B cell (primary cell): ENCODE measurements at regions not wholly inside any gene's neighbourhood (a gene's known extent, or its start where the extent isn't known, plus 50 kb on each side); places are given as distances from the start of the nearest gene placed in this dataset.

Experiments used
- ATAC-seq: fragments of 200-7000 bp; cut with Tn5 transposase; one replicate; pipeline ENCODE4 v1.10.0; 2021; ENCODE audit warnings: low read depth, mild to moderate bottlenecking, moderate number of reproducible peaks, moderate library complexity
- CTCF ChIA-PET: fragments of 350-600 bp; sonication (Branson Sonifier 250); formaldehyde crosslinking; loops from one replicate; lab custom pipeline; 2021; ENCODE audit warnings: antibody characterized with exemption, inconsistent platforms; lab: Charles Lee
- POLR2A ChIA-PET: fragments of 350-600 bp; sonication (Branson Sonifier 250); formaldehyde crosslinking; loops from one replicate; lab custom pipeline; 2021; ENCODE audit warnings: antibody characterized with exemption; lab: Charles Lee
- DNase-seq: peaks from one replicate; pipeline ENCODE4 v3.0.0; 2013
- H2AFZ ChIP-seq: 2 replicates; pipeline ENCODE4 v1.6.1; 2012; ENCODE audit warnings: mild to moderate bottlenecking, low read depth, low read length; ENCODE audit not compliant: insufficient read depth, poor library complexity, severe bottlenecking
- H3K27ac ChIP-seq, 2 donors: 1 replicate in 1 of 2; 2 replicates in 1 of 2; pipeline ENCODE4 v1.5.1; 2012 to 2013; ENCODE audit warnings: low read length in 2 of 2, mild to moderate bottlenecking in 2 of 2, moderate library complexity in 1 of 2
- H3K27me3 ChIP-seq, 4 experiments: fragments of 200-600 bp in 1 of 4; sonication (generic) in 1 of 4; replicated peaks in 1 of 4; 1 replicate in 2 of 4; 2 replicates in 2 of 4; pipeline versions ENCODE4 v1.6.1 to v1.7.0; 2013 to 2016; ENCODE audit warnings: low read length in 3 of 4, mild to moderate bottlenecking in 2 of 4, mixed read lengths in 1 of 4, moderate library complexity in 1 of 4; ENCODE audit not compliant: insufficient read depth in 4 of 4, control insufficient read depth in 3 of 4; ENCODE audit errors: control extremely low read depth in 1 of 4
- H3K36me3 ChIP-seq, 2 experiments: replicated peaks in 1 of 2; 1 replicate in 1 of 2; 2 replicates in 1 of 2; pipeline versions ENCODE4 v1.6.1 to v1.7.1; 2013; ENCODE audit warnings: low read length in 1 of 2; ENCODE audit not compliant: insufficient read depth in 2 of 2, control insufficient read depth in 1 of 2; ENCODE audit errors: control extremely low read depth in 1 of 2, extremely low read depth in 1 of 2
- H3K4me1 ChIP-seq, 2 donors: fragments of 200-600 bp in 1 of 2; sonication (generic) in 1 of 2; 1 replicate in 1 of 2; 2 replicates in 1 of 2; pipeline versions ENCODE4 v1.5.1 to v1.6.1; 2013 to 2017; ENCODE audit warnings: low read length in 2 of 2; ENCODE audit not compliant: control insufficient read depth in 2 of 2, insufficient read depth in 2 of 2
- H3K4me2 ChIP-seq: replicated peaks from 2 replicates; pipeline ENCODE3; 2012; ENCODE audit warnings: mild to moderate bottlenecking, low read depth, low read length; ENCODE audit not compliant: poor library complexity, severe bottlenecking
- H3K4me3 ChIP-seq, 5 experiments: fragments of 200-600 bp in 1 of 5; sonication (generic) in 1 of 5; 1 replicate in 3 of 5; 2 replicates in 2 of 5; pipeline versions ENCODE4 v1.5.1 to v1.7.0; 2011 to 2016; ENCODE audit warnings: low read length in 4 of 5, mild to moderate bottlenecking in 4 of 5, low read depth in 2 of 5, control low read depth in 1 of 5, moderate library complexity in 1 of 5; ENCODE audit not compliant: insufficient read depth in 1 of 5; ENCODE audit errors: control extremely low read depth in 1 of 5, extremely low read depth in 1 of 5
- H3K79me2 ChIP-seq: fragments of 200-600 bp; sonication (generic); one replicate; pipeline ENCODE4 v1.6.0; 2016; ENCODE audit warnings: low read length; ENCODE audit not compliant: control insufficient read depth, insufficient read depth
- H3K9ac ChIP-seq: fragments of 200-600 bp; sonication (generic); 2 replicates; pipeline ENCODE4 v1.6.1; 2017; ENCODE audit warnings: mild to moderate bottlenecking, low read length, moderate library complexity
- H3K9me3 ChIP-seq, 3 donors: one replicate each; pipeline versions ENCODE4 v1.6.1 to v1.7.1; 2013; ENCODE audit warnings: low read length in 2 of 3; ENCODE audit not compliant: control insufficient read depth in 2 of 3, insufficient read depth in 1 of 3; ENCODE audit errors: control extremely low read depth in 1 of 3
- H4K20me1 ChIP-seq: 2 replicates; pipeline ENCODE4 v1.6.0; 2012; ENCODE audit warnings: mild to moderate bottlenecking, low read length; ENCODE audit not compliant: insufficient read depth, control insufficient read depth, poor library complexity, severe bottlenecking
- H3K27ac Mint-ChIP-seq: one replicate; pipeline ENCODE4 v1.8.0; 2021; ENCODE audit warnings: mixed read lengths
- H3K27me3 Mint-ChIP-seq: one replicate; pipeline ENCODE4 v1.8.0; 2021; ENCODE audit warnings: mixed read lengths
- H3K4me1 Mint-ChIP-seq: one replicate; pipeline ENCODE4 v1.8.0; 2021; ENCODE audit warnings: mixed read lengths
- H3K4me3 Mint-ChIP-seq: one replicate; pipeline ENCODE4 v1.8.0; 2021; ENCODE audit warnings: mixed read lengths
- H3K9me3 Mint-ChIP-seq: one replicate; pipeline ENCODE4 v1.8.0; 2022; ENCODE audit warnings: mixed read lengths; ENCODE audit not compliant: insufficient read depth
- CTCF ChIP-seq: fragments of 200-600 bp; IDR thresholded peaks from one replicate; pipeline ENCODE4 v1.8.0; 2022; ENCODE audit warnings: antibody characterized with exemption, mild to moderate bottlenecking
- EZH2 ChIP-seq: IDR thresholded peaks from 2 replicates; pipeline ENCODE4 v1.6.1; 2012; ENCODE audit warnings: borderline replicate concordance, low read depth, mild to moderate bottlenecking, moderate library complexity, low read length; ENCODE audit not compliant: insufficient read depth, poor library complexity, severe bottlenecking
- WGBS: methylation state at CpG from one replicate; pipeline ENCODE4 v1.1.5; 2013; ENCODE audit warnings: missing lambda C conversion rate; ENCODE audit not compliant: insufficient coverage; 5-methylcytosine and 5-hydroxymethylcytosine counted together
- intact Hi-C: fragments of 100-400 bp; cut with micrococcal nuclease; formaldehyde crosslinking; loops from one replicate; pipeline ENCODE4 v1.10.0; 2022

- H3K4me3 Mint-ChIP-seq: no peak overlapping the region
- no peak for TF ChIP-seq EZH2
- TF ChIP-seq CTCF: no peak
Observed at GRCh38 chr9:134536931-134537330, 104.7 kb upstream of the COL5A1 start.

GRCh38 chr9:134537951-134538641, 103.5 kb upstream of the COL5A1 start:
- intact Hi-C loops: no loop called here
- H3K27me3 ChIP-seq: no peaks in the 10 kb centered on the region
- no peak overlapping the region for H3K9ac ChIP-seq
- H3K36me3 ChIP-seq: no peaks in the 10 kb centered on the region
- H3K4me3 Mint-ChIP-seq: no peak overlapping the region
- H3K27ac ChIP-seq: no peak overlapping the region
- H3K4me2 ChIP-seq: no peak overlapping the region
- peaks cover 0 to 15% (median 0%) of the 10 kb centered on the region in 3 donors for H3K9me3 ChIP-seq
- H3K4me3 ChIP-seq: no peak overlapping the region
- no peaks in the 10 kb centered on the region for H3K9me3 Mint-ChIP-seq
- no peak overlapping the region for H2AFZ ChIP-seq
- ChIA-PET POLR2A (no interaction called here), CTCF (no interaction called here)
- H3K79me2 ChIP-seq: no peaks in the 10 kb centered on the region
- DNase-seq (no peak), ATAC-seq (no peak)
- WGBS: 89% methylated on average over 15 of the region's 21 CpGs
- no peak overlapping the region for H3K27ac Mint-ChIP-seq
- no peaks in the 10 kb centered on the region for H3K27me3 Mint-ChIP-seq
- H3K4me1 ChIP-seq: no peaks in the 10 kb centered on the region
- H4K20me1 ChIP-seq: no peaks in the 10 kb centered on the region
- H3K4me1 Mint-ChIP-seq: no peaks in the 10 kb centered on the region
- TF ChIP-seq EZH2 (no peak), CTCF (no peak)

More at GRCh38 chr9:134536931-134537330, 104.7 kb upstream of the COL5A1 start:
- H2AFZ ChIP-seq: no peak overlapping the region
- no peaks in the 10 kb centered on the region for H3K9me3 Mint-ChIP-seq
- H3K27me3 ChIP-seq: no peaks in the 10 kb centered on the region
- H3K9ac ChIP-seq: no peak overlapping the region
- H3K36me3 ChIP-seq: no peaks in the 10 kb centered on the region
- ChIA-PET CTCF (no interaction called here), POLR2A (no interaction called here)
- H3K9me3 ChIP-seq: peaks cover 0 to 15% (median 0%) of the 10 kb centered on the region in 3 donors
- H3K4me1 Mint-ChIP-seq: no peaks in the 10 kb centered on the region
- no peaks in the 10 kb centered on the region for H3K27me3 Mint-ChIP-seq
- intact Hi-C loops: no loop called here
- H3K79me2 ChIP-seq: no peaks in the 10 kb centered on the region
- H3K27ac ChIP-seq: no peak overlapping the region
- H3K27ac Mint-ChIP-seq: no peak overlapping the region
- no peak overlapping the region for H3K4me2 ChIP-seq
- H4K20me1 ChIP-seq: no peaks in the 10 kb centered on the region
- 96% methylated on average over 14 of the region's 14 CpGs for WGBS
- no peak for ATAC-seq
- DNase-seq: no peak
- H3K4me1 ChIP-seq: no peaks in the 10 kb centered on the region
- H3K4me3 ChIP-seq: no peak overlapping the region
